ENCODE measurements at regions not wholly inside any gene's neighbourhood (a gene's known extent, or its start where the extent isn't known, plus 50 kb on each side); places are given as distances from the start of the nearest gene placed in this dataset.

DNA sequence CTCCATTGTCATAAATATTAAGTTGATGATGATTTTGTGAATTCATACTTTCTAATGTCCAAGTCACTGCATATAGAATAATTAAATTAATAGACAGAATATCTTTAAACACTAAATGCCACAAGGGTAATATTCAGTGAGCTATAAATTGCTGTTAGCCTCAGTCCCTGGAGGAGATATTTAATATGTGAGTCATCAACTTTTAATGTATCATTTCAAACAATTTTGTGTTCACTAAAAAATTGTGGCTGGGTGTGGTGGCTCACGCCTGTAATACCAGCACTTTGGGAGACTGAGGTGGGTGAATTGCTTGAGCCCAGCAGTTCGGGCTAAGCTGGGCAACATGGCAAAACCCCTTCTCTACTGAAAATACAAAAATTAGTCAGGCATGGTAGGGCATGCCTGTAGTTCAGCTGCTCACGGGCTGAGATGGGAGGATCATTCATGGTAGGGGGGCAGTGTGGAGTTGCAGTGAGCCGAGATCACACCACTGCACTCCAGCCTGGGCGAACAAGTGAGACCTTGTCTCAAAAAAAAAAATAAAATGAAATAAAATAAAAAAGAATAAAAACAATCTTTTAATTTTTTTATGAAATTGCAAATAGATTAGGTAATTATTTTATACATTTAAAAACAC, 717.3 kb upstream of the CHD1 start:
- no peaks in the 10 kb centered on the region for H3K36me3 ChIP-seq (ENCODE audit: control insufficient read depth in 2 of 2, insufficient read depth in 2 of 2, low read length in 2 of 2)
- no peaks in the 10 kb centered on the region for H3K4me1 ChIP-seq (ENCODE audit: control insufficient read depth in 2 of 2, insufficient read depth in 2 of 2, low read length in 2 of 2)
- no peak overlapping the region for H3K9ac ChIP-seq (ENCODE audit: low read depth in 1 of 2, low read length in 2 of 2)
- H3K27me3 ChIP-seq (ENCODE audit: control insufficient read depth in 2 of 2, insufficient read depth in 2 of 2, low read length in 2 of 2): no peaks in the 10 kb centered on the region
- no peak overlapping the region for H3K4me3 ChIP-seq (ENCODE audit: low read length in 2 of 2)
- no peak overlapping the region for H3K27ac ChIP-seq (ENCODE audit: low read depth in 2 of 2, low read length in 2 of 2)
- peaks cover 0 to 2% of the 10 kb centered on the region in 2 donors for H3K9me3 ChIP-seq (ENCODE audit: control insufficient read depth in 2 of 2, low read length in 2 of 2)

- Histone ChIP-seq H3K9me3 (ENCODE audit: control insufficient read depth in 2 of 2, low read length in 2 of 2) (peaks cover 0 to 2% of the 10 kb centered on the region in 2 donors), H3K9ac (ENCODE audit: low read depth in 1 of 2, low read length in 2 of 2) (no peak overlapping the region), H3K27ac (ENCODE audit: low read depth in 2 of 2, low read length in 2 of 2) (no peak overlapping the region), H3K36me3 (ENCODE audit: control insufficient read depth in 2 of 2, insufficient read depth in 2 of 2, low read length in 2 of 2) (no peaks in the 10 kb centered on the region), H3K4me3 (ENCODE audit: low read length in 2 of 2) (no peak overlapping the region), H3K4me1 (ENCODE audit: control insufficient read depth in 2 of 2, insufficient read depth in 2 of 2, low read length in 2 of 2) (no peaks in the 10 kb centered on the region), H3K27me3 (ENCODE audit: control insufficient read depth in 2 of 2, insufficient read depth in 2 of 2, low read length in 2 of 2) (no peaks in the 10 kb centered on the region)
Measured at GRCh38 chr5:99644822-99645221, 716.0 kb upstream of the CHD1 start.

DNA sequence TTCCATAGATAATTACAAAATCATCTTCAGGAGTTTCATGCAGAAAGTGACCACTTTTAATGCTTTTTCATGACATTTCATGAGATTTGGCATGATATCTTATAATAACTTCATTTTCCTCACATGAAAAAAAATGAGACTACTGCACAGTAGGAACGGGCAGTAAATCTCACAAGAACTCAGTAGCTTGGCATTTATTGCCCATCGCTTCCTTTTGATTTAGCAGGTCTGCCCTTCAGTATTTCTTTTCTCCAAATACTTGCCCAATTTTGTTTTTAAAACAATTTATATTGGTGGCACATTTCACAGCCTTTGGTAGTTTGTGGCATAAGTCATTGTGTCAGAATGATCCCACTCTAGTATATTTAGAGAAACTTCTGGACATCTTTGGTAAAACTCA, 711.8 kb upstream of the CHD1 start:
- H3K27me3 ChIP-seq (ENCODE audit: control insufficient read depth in 2 of 2, insufficient read depth in 2 of 2, low read length in 2 of 2): no peaks in the 10 kb centered on the region
- no peaks in the 10 kb centered on the region for H3K4me1 ChIP-seq (ENCODE audit: control insufficient read depth in 2 of 2, insufficient read depth in 2 of 2, low read length in 2 of 2)
- no peak overlapping the region for H3K9ac ChIP-seq (ENCODE audit: low read depth in 1 of 2, low read length in 2 of 2)
- no peak overlapping the region for H3K4me3 ChIP-seq (ENCODE audit: low read length in 2 of 2)
- H3K36me3 ChIP-seq (ENCODE audit: control insufficient read depth in 2 of 2, insufficient read depth in 2 of 2, low read length in 2 of 2): no peaks in the 10 kb centered on the region
- H3K27ac ChIP-seq (ENCODE audit: low read depth in 2 of 2, low read length in 2 of 2): no peak overlapping the region
- H3K9me3 ChIP-seq (ENCODE audit: control insufficient read depth in 2 of 2, low read length in 2 of 2): peaks cover 0 to 2% of the 10 kb centered on the region in 2 donors

DNA sequence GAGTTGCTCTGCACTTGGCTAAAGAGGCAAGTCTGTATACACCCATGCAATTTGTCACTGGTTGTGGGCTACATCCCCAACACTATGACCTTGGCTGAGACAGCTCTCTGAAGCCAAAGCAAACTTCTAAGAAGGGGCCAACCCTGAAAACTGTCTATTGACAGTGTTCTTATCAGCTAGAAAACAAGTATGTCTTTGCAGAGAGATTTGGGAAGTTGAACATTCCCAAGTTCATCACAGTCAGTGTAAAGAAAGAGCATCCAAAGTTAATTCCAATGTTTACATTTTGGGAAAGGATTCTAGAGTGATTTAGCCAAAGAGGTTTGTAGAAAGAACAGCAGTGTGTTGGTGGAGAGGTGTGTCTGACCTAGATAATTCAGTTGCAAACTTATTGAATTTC, 711.1 kb upstream of the CHD1 start:
- H3K36me3 ChIP-seq (ENCODE audit: control insufficient read depth in 2 of 2, insufficient read depth in 2 of 2, low read length in 2 of 2): no peaks in the 10 kb centered on the region
- H3K9ac ChIP-seq (ENCODE audit: low read depth in 1 of 2, low read length in 2 of 2): no peak overlapping the region
- H3K4me1 ChIP-seq (ENCODE audit: control insufficient read depth in 2 of 2, insufficient read depth in 2 of 2, low read length in 2 of 2): no peaks in the 10 kb centered on the region
- H3K27ac ChIP-seq (ENCODE audit: low read depth in 2 of 2, low read length in 2 of 2): no peak overlapping the region
- H3K27me3 ChIP-seq (ENCODE audit: control insufficient read depth in 2 of 2, insufficient read depth in 2 of 2, low read length in 2 of 2): no peaks in the 10 kb centered on the region
- peaks cover 0 to 2% of the 10 kb centered on the region in 2 donors for H3K9me3 ChIP-seq (ENCODE audit: control insufficient read depth in 2 of 2, low read length in 2 of 2)
- no peak overlapping the region for H3K4me3 ChIP-seq (ENCODE audit: low read length in 2 of 2)

GRCh38 chr5:99636663-99637062, 707.9 kb upstream of the CHD1 start:
- Histone ChIP-seq H3K9ac (ENCODE audit: low read depth in 1 of 2, low read length in 2 of 2) (no peak overlapping the region), H3K36me3 (ENCODE audit: control insufficient read depth in 2 of 2, insufficient read depth in 2 of 2, low read length in 2 of 2) (no peaks in the 10 kb centered on the region), H3K27ac (ENCODE audit: low read depth in 2 of 2, low read length in 2 of 2) (no peak overlapping the region), H3K4me1 (ENCODE audit: control insufficient read depth in 2 of 2, insufficient read depth in 2 of 2, low read length in 2 of 2) (no peaks in the 10 kb centered on the region), H3K4me3 (ENCODE audit: low read length in 2 of 2) (no peak overlapping the region), H3K27me3 (ENCODE audit: control insufficient read depth in 2 of 2, insufficient read depth in 2 of 2, low read length in 2 of 2) (no peaks in the 10 kb centered on the region), H3K9me3 (ENCODE audit: control insufficient read depth in 2 of 2, low read length in 2 of 2) (no peaks in the 10 kb centered on the region)

DNA sequence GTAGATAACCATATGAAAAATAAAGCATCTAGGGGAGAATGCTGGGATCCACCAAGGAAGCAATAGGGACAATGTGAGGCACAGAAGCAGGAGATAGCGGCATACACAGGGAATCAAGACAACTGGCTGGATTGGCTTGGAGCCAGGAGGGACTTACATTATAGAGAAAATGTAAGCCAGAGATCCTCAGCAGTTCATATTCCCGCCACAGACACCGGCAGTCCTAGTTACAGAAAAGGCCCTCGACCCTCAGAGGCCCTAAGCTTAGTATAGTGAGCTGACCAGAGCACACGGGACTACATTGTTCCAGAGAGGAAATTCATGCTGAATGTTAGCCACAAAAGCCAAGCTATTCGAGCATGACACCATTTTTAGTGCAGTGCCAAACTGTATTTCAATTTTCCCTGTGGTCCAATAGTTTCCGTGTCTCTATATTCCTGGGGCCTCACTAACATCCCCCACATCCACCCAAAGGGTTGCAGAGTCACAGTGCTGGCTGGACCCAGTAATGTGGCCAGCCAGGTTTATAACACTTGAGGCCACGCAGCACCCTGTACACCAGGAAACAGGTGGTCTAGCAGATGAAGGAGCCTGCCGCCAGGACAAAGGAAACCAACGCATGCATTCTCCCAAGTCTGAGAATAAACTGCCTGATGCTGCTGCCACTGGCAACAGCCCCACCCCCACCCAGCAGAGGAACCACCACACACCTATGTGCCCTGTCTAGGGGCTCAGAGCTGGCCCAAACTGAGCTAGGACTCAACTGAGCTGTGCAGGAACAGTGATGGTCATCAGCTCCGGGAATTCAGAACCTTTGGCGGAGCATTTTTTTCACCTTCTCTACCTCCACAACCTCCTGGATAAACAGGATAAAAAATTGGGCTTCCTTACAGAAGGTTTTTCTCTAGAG, 693.2 kb upstream of the CHD1 start:
- Histone ChIP-seq H3K36me3 (ENCODE audit: control insufficient read depth in 2 of 2, insufficient read depth in 2 of 2, low read length in 2 of 2) (no peaks in the 10 kb centered on the region), H3K4me1 (ENCODE audit: control insufficient read depth in 2 of 2, insufficient read depth in 2 of 2, low read length in 2 of 2) (no peaks in the 10 kb centered on the region), H3K4me3 (ENCODE audit: low read length in 2 of 2) (no peak overlapping the region), H3K9ac (ENCODE audit: low read depth in 1 of 2, low read length in 2 of 2) (no peak overlapping the region), H3K27ac (ENCODE audit: low read depth in 2 of 2, low read length in 2 of 2) (no peak overlapping the region), H3K9me3 (ENCODE audit: control insufficient read depth in 2 of 2, low read length in 2 of 2) (peaks cover 0 to 2% of the 10 kb centered on the region in 2 donors), H3K27me3 (ENCODE audit: control insufficient read depth in 2 of 2, insufficient read depth in 2 of 2, low read length in 2 of 2) (no peaks in the 10 kb centered on the region)

- no peak overlapping the region for H3K4me3 ChIP-seq (ENCODE audit: low read length in 2 of 2)
- H3K36me3 ChIP-seq (ENCODE audit: control insufficient read depth in 2 of 2, insufficient read depth in 2 of 2, low read length in 2 of 2): no peaks in the 10 kb centered on the region
- no peak overlapping the region for H3K27ac ChIP-seq (ENCODE audit: low read depth in 2 of 2, low read length in 2 of 2)
- H3K27me3 ChIP-seq (ENCODE audit: control insufficient read depth in 2 of 2, insufficient read depth in 2 of 2, low read length in 2 of 2): no peaks in the 10 kb centered on the region
- H3K9me3 ChIP-seq (ENCODE audit: control insufficient read depth in 2 of 2, low read length in 2 of 2): peaks cover 0 to 2% of the 10 kb centered on the region in 2 donors
- H3K9ac ChIP-seq (ENCODE audit: low read depth in 1 of 2, low read length in 2 of 2): no peak overlapping the region
- no peaks in the 10 kb centered on the region for H3K4me1 ChIP-seq (ENCODE audit: control insufficient read depth in 2 of 2, insufficient read depth in 2 of 2, low read length in 2 of 2)
Measured at GRCh38 chr5:99617335-99617734, 688.5 kb upstream of the CHD1 start.

GRCh38 chr5:99614888-99615287, 686.1 kb upstream of the CHD1 start:
- no peaks in the 10 kb centered on the region for H3K4me1 ChIP-seq (ENCODE audit: control insufficient read depth in 2 of 2, insufficient read depth in 2 of 2, low read length in 2 of 2)
- H3K4me3 ChIP-seq (ENCODE audit: low read length in 2 of 2): no peak overlapping the region
- H3K27me3 ChIP-seq (ENCODE audit: control insufficient read depth in 2 of 2, insufficient read depth in 2 of 2, low read length in 2 of 2): no peaks in the 10 kb centered on the region
- no peaks in the 10 kb centered on the region for H3K36me3 ChIP-seq (ENCODE audit: control insufficient read depth in 2 of 2, insufficient read depth in 2 of 2, low read length in 2 of 2)
- no peak overlapping the region for H3K27ac ChIP-seq (ENCODE audit: low read depth in 2 of 2, low read length in 2 of 2)
- H3K9me3 ChIP-seq (ENCODE audit: control insufficient read depth in 2 of 2, low read length in 2 of 2): no peaks in the 10 kb centered on the region
- H3K9ac ChIP-seq (ENCODE audit: low read depth in 1 of 2, low read length in 2 of 2): no peak overlapping the region

DNA sequence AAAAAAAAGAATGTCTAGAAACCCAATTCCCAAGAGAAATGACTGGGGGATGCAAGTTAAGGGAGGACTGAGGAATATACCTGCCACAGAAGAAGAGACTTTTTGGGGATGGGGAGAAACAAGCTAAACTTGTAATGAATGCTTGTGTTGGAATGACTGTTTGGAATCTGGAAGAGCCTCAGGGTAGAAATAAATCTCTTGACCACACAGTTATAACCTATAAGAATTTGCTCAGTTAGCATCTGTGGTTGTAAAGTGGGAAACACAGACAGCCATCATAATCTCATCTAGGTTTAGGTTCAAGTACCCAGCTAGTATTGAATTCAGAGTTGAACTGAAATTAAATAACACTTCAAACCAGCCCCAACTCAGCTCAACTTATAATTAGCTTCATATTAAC, 678.3 kb upstream of the CHD1 start:
- no peaks in the 10 kb centered on the region for H3K4me1 ChIP-seq (ENCODE audit: control insufficient read depth in 2 of 2, insufficient read depth in 2 of 2, low read length in 2 of 2)
- no peaks in the 10 kb centered on the region for H3K27me3 ChIP-seq (ENCODE audit: control insufficient read depth in 2 of 2, insufficient read depth in 2 of 2, low read length in 2 of 2)
- H3K36me3 ChIP-seq (ENCODE audit: control insufficient read depth in 2 of 2, insufficient read depth in 2 of 2, low read length in 2 of 2): no peaks in the 10 kb centered on the region
- H3K9ac ChIP-seq (ENCODE audit: low read depth in 1 of 2, low read length in 2 of 2): no peak overlapping the region
- no peak overlapping the region for H3K27ac ChIP-seq (ENCODE audit: low read depth in 2 of 2, low read length in 2 of 2)
- H3K9me3 ChIP-seq (ENCODE audit: control insufficient read depth in 2 of 2, low read length in 2 of 2): no peaks in the 10 kb centered on the region
- no peak overlapping the region for H3K4me3 ChIP-seq (ENCODE audit: low read length in 2 of 2)

- no peak overlapping the region for H3K27ac ChIP-seq (ENCODE audit: low read depth in 2 of 2, low read length in 2 of 2)
- no peaks in the 10 kb centered on the region for H3K27me3 ChIP-seq (ENCODE audit: control insufficient read depth in 2 of 2, insufficient read depth in 2 of 2, low read length in 2 of 2)
- no peak overlapping the region for H3K9ac ChIP-seq (ENCODE audit: low read depth in 1 of 2, low read length in 2 of 2)
- H3K9me3 ChIP-seq (ENCODE audit: control insufficient read depth in 2 of 2, low read length in 2 of 2): no peaks in the 10 kb centered on the region
- H3K4me3 ChIP-seq (ENCODE audit: low read length in 2 of 2): no peak overlapping the region
- H3K36me3 ChIP-seq (ENCODE audit: control insufficient read depth in 2 of 2, insufficient read depth in 2 of 2, low read length in 2 of 2): no peaks in the 10 kb centered on the region
- H3K4me1 ChIP-seq (ENCODE audit: control insufficient read depth in 2 of 2, insufficient read depth in 2 of 2, low read length in 2 of 2): no peaks in the 10 kb centered on the region
Measured at GRCh38 chr5:99605904-99606303, 677.1 kb upstream of the CHD1 start.

Measured in mucosa of rectum (tissue), 2 donors.